HCT116 (cell line): ENCODE measurements at regions not wholly inside any gene's neighbourhood (a gene's known extent, or its start where the extent isn't known, plus 50 kb on each side); places are given as distances from the start of the nearest gene placed in this dataset.

ENCODE experiments used
- ATAC-seq: fragments of 200-7000 bp; cut with Tn5 transposase; 2 replicates; pipeline ENCODE4 v1.9.1; 2020; ENCODE audit warnings: mild to moderate bottlenecking, moderate library complexity
- BruUV-seq: library from RNA; stranded (reverse); fragments of 400-500 nt; replicated peaks from 2 replicates; lab custom pipeline; 2021; lab: Mats Ljungman, UMichigan
- CTCF ChIA-PET: fragments of 300-600 bp; sonication (Branson Sonifier 250); formaldehyde crosslinking; loops from one replicate; lab custom pipeline; 2021; ENCODE audit warnings: antibody characterized with exemption; lab: Charles Lee
- POLR2A ChIA-PET: fragments of 300-600, 350-600 bp; sonication (Branson Sonifier 250); formaldehyde crosslinking; loops from one replicate; lab custom pipeline; 2021; ENCODE audit warnings: antibody characterized with exemption; lab: Charles Lee
- RAD21 ChIA-PET, 2 experiments: fragments of 300-600 bp; sonication (Branson Sonifier 250); formaldehyde crosslinking; loops; one replicate each; lab custom pipeline; 2023; ENCODE audit warnings: low total read pairs in 2 of 2; ENCODE audit not compliant: uncharacterized antibody in 2 of 2, unreplicated experiment in 2 of 2, low non-redundant PET in 1 of 2; lab: Charles Lee
- DNase-seq: peaks from one replicate; pipeline ENCODE4 v3.0.0-alpha.2; 2010; ENCODE audit warnings: low read depth, low spot score
- H2AFZ ChIP-seq: fragments of 200-600 bp; shearing (Covaris generic), sonication (generic); 2 replicates; pipeline ENCODE4 v1.6.1; 2017; ENCODE audit warnings: low read depth, mixed run types, mixed read lengths, antibody characterized with exemption, low read length; ENCODE audit not compliant: poor library complexity, severe bottlenecking
- H3K27ac ChIP-seq: 2 replicates; pipeline ENCODE4 v1.5.1; 2012; ENCODE audit warnings: low read depth, low read length
- H3K27me3 ChIP-seq: fragments of 200-600 bp; sonication (generic); 2 replicates; pipeline ENCODE4 v1.6.1; 2016; ENCODE audit warnings: mixed run types, low read length, mixed read lengths; ENCODE audit not compliant: insufficient read depth
- H3K36me3 ChIP-seq, 2 experiments: fragments of 200-500 bp in 1 of 2; fragments of 200-600 bp in 1 of 2; sonication (Bioruptor generic) in 1 of 2; sonication (generic) in 1 of 2; 2 replicates each; pipeline versions ENCODE4 v1.5.1 to v1.6.1; 2014 to 2016; ENCODE audit warnings: low read length in 2 of 2, inconsistent platforms in 1 of 2, mixed read lengths in 1 of 2, mixed run types in 1 of 2; ENCODE audit not compliant: insufficient read depth in 2 of 2, control insufficient read depth in 1 of 2
- H3K4me1 ChIP-seq, 2 experiments: fragments of 200-600 bp in 1 of 2; sonication (generic) in 1 of 2; 2 replicates each; pipeline versions ENCODE4 v1.5.1 to v1.6.1; 2012 to 2017; ENCODE audit warnings: low read length in 2 of 2, inconsistent platforms in 1 of 2, mild to moderate bottlenecking in 1 of 2, mixed read lengths in 1 of 2, mixed run types in 1 of 2, moderate library complexity in 1 of 2; ENCODE audit not compliant: insufficient read depth in 2 of 2, control insufficient read depth in 1 of 2
- H3K4me2 ChIP-seq: fragments of 200-600 bp; sonication (generic); 2 replicates; pipeline ENCODE4 v1.6.1; 2017; ENCODE audit warnings: mixed run types, low read length, mixed read lengths
- H3K4me3 ChIP-seq, 2 experiments: fragments of 200-600 bp in 1 of 2; sonication (generic) in 1 of 2; replicated peaks in 1 of 2; 2 replicates each; pipeline ENCODE4 v1.5.1; 2011 to 2016; ENCODE audit warnings: low read length in 2 of 2, control low read depth in 1 of 2, low read depth in 1 of 2, mild to moderate bottlenecking in 1 of 2, mixed read lengths in 1 of 2, mixed run types in 1 of 2
- H3K79me2 ChIP-seq: fragments of 200-600 bp; sonication (generic); 2 replicates; pipeline ENCODE4 v1.6.1; 2017; ENCODE audit warnings: mild to moderate bottlenecking, mixed run types, low read length, moderate library complexity, mixed read lengths; ENCODE audit not compliant: insufficient read depth
- H3K9ac ChIP-seq: fragments of 200-600 bp; sonication (generic); 2 replicates; pipeline ENCODE4 v1.6.1; 2016; ENCODE audit warnings: low read length, mixed read lengths
- H3K9me2 ChIP-seq: fragments of 200-600 bp; sonication (generic), shearing (Covaris generic); 2 replicates; pipeline ENCODE4 v1.6.1; 2017; ENCODE audit warnings: mixed run types, mild to moderate bottlenecking, moderate library complexity; ENCODE audit not compliant: insufficient read depth
- H3K9me3 ChIP-seq, 2 experiments: fragments of 200-500 bp in 1 of 2; fragments of 200-600 bp in 1 of 2; sonication (Bioruptor generic) in 1 of 2; sonication (generic) in 1 of 2; 2 replicates each; pipeline ENCODE4 v1.6.1; 2014 to 2017; ENCODE audit warnings: low read length in 2 of 2, mixed read lengths in 2 of 2, inconsistent platforms in 1 of 2, low read depth in 1 of 2, mild to moderate bottlenecking in 1 of 2, mixed run types in 1 of 2, moderate library complexity in 1 of 2; ENCODE audit not compliant: control insufficient read depth in 1 of 2, insufficient read depth in 1 of 2
- H4K20me1 ChIP-seq: fragments of 200-600 bp; sonication (generic), shearing (Covaris generic); 2 replicates; pipeline ENCODE4 v1.6.1; 2017; ENCODE audit warnings: mixed run types, mild to moderate bottlenecking, moderate library complexity; ENCODE audit not compliant: insufficient read depth
- ATF3 ChIP-seq: IDR thresholded peaks from 2 replicates; pipeline ENCODE4 v1.6.1; 2012
- CBX3 ChIP-seq: IDR thresholded peaks from 2 replicates; pipeline ENCODE4 v1.6.1; 2012; ENCODE audit warnings: low read depth
- CTCF ChIP-seq, 3 experiments: fragments of 200-600 bp in 1 of 3; sonication (generic) in 1 of 3; IDR thresholded peaks in 2 of 3; conservative IDR thresholded peaks in 1 of 3; 2 replicates each; pipeline ENCODE4 v1.5.1; 2012 to 2017; ENCODE audit warnings: low read depth in 2 of 3, low read length in 2 of 3, antibody characterized with exemption in 1 of 3, borderline replicate concordance in 1 of 3, control low read depth in 1 of 3, mild to moderate bottlenecking in 1 of 3, mixed read lengths in 1 of 3, mixed run types in 1 of 3, moderate library complexity in 1 of 3; ENCODE audit not compliant: insufficient read depth in 1 of 3
- EGR1 ChIP-seq: IDR thresholded peaks from 2 replicates; pipeline ENCODE4 v1.6.1; 2012; ENCODE audit warnings: low read depth
- ELF1 ChIP-seq: IDR thresholded peaks from 2 replicates; pipeline ENCODE4 v1.6.1; 2012; ENCODE audit warnings: low read depth, borderline replicate concordance
- JUND ChIP-seq: IDR thresholded peaks from 2 replicates; pipeline ENCODE4 v1.6.1; 2012
- POLR2A ChIP-seq: IDR thresholded peaks from 2 replicates; pipeline ENCODE4 v1.7.0; 2011; ENCODE audit warnings: borderline replicate concordance; ENCODE audit not compliant: insufficient read depth, insufficient read length; ENCODE audit errors: extremely low read depth
- SP1 ChIP-seq: IDR thresholded peaks from 2 replicates; pipeline ENCODE4 v1.6.1; 2012; ENCODE audit warnings: low read depth
- SRF ChIP-seq: IDR thresholded peaks from 2 replicates; pipeline ENCODE4 v1.6.1; 2012; ENCODE audit warnings: low read depth
- ZBTB33 ChIP-seq: IDR thresholded peaks from 2 replicates; pipeline ENCODE4 v1.6.1; 2011; ENCODE audit warnings: mild to moderate bottlenecking, low read length, moderate library complexity; ENCODE audit not compliant: insufficient replicate concordance; ENCODE audit errors: extremely low read depth
- ZFX ChIP-seq: fragments of 450-650 bp; IDR thresholded peaks from 2 replicates; pipeline ENCODE4 v1.6.1; 2017
- ZNF274 ChIP-seq: fragments of 200-500 bp; sonication (Bioruptor generic); IDR thresholded peaks from 2 replicates; pipeline ENCODE4 v1.6.1; 2014; ENCODE audit warnings: mild to moderate bottlenecking, low read depth, low read length, inconsistent platforms
- intact Hi-C: fragments of 100-400 bp; cut with micrococcal nuclease; formaldehyde crosslinking; loops from 2 replicates; pipeline ENCODE4 v1.10.0; 2022

GRCh38 chr13:50131920-50132903, 117.0 kb downstream of the KCNRG start:
- RAD21 ChIA-PET: no interaction called here
- Histone ChIP-seq H3K4me3 (no peak overlapping the region), H3K27ac (no peak overlapping the region), H3K36me3 (no peaks in the 10 kb centered on the region), H3K27me3 (0 out of 2 replicates have a peak, but pooled peaks cover 3% of the 10 kb centered on the region), H3K4me2 (no peak overlapping the region), H3K9me2 (no peaks in the 10 kb centered on the region), H3K79me2 (no peaks in the 10 kb centered on the region), H2AFZ (no peak overlapping the region), H3K9me3 (no peaks in the 10 kb centered on the region), H3K9ac (no peak overlapping the region), H4K20me1 (no peaks in the 10 kb centered on the region), H3K4me1 (peaks cover 0 to 13% of the 10 kb centered on the region in 2 experiments; a peak in 2 of 4 replicates)
- ATAC-seq (no peak), DNase-seq (no peak)
- intact Hi-C loops: loop anchor here (5.0 kb wide), 1 partner anchor 400 kb away; no protein-coding TSS in a partner anchor
- no TSS peak for BruUV-seq
- POLR2A ChIA-PET: no interaction called here
- no peak for TF ChIP-seq CTCF (IDR thresholded peaks at IDR 0.05 in 2 of 3, conservative IDR thresholded peaks at IDR 0.05 in 1 of 3; ENCODE audit: borderline replicate concordance in 1 of 3, insufficient read depth in 1 of 3, low read depth in 2 of 3, low read length in 2 of 3)
- CTCF ChIA-PET: no interaction called here

GRCh38 chr13:50132904-50133357, 117.7 kb downstream of the KCNRG start:
- ATAC-seq (no peak), DNase-seq (no peak)
- no peak overlapping the region for H3K4me3 ChIP-seq
- no peak overlapping the region for H3K27ac ChIP-seq
- no peak for TF ChIP-seq ZNF274
- no peak for TF ChIP-seq POLR2A
- TF ChIP-seq CBX3: no peak
- no peak for TF ChIP-seq ATF3
- TF ChIP-seq ZFX: no peak
- no peak for TF ChIP-seq JUND
- no peak for TF ChIP-seq SP1
- TF ChIP-seq ELF1: no peak
- TF ChIP-seq SRF: no peak
- no peak for TF ChIP-seq ZBTB33
- TF ChIP-seq EGR1: no peak
- RAD21 ChIA-PET: no interaction called here
- H3K27me3 ChIP-seq: 0 out of 2 replicates have a peak, but pooled peaks cover 3% of the 10 kb centered on the region
- intact Hi-C loops: loop anchor here (5.0 kb wide), 1 partner anchor 399 kb away; no protein-coding TSS in a partner anchor
- POLR2A ChIA-PET: no interaction called here
- CTCF ChIA-PET: no interaction called here
- H4K20me1 ChIP-seq: no peaks in the 10 kb centered on the region
- H3K79me2 ChIP-seq: no peaks in the 10 kb centered on the region
- BruUV-seq: no TSS peak
- H2AFZ ChIP-seq: no peak overlapping the region
- no peaks in the 10 kb centered on the region for H3K36me3 ChIP-seq
- H3K9me2 ChIP-seq: no peaks in the 10 kb centered on the region
- no peaks in the 10 kb centered on the region for H3K9me3 ChIP-seq
- no peak overlapping the region for H3K9ac ChIP-seq
- H3K4me1 ChIP-seq: peaks cover 0 to 13% of the 10 kb centered on the region in 2 experiments; a peak in 2 of 4 replicates
- no peak overlapping the region for H3K4me2 ChIP-seq
